Keratinocyte (primary cell): ENCODE measurements at regions not wholly inside any gene's neighbourhood (a gene's known extent, or its start where the extent isn't known, plus 50 kb on each side); places are given as distances from the start of the nearest gene placed in this dataset.

Experiments
- DNase-seq: peaks from one replicate; pipeline ENCODE4 v3.0.0-alpha.2; 2011; ENCODE audit warnings: low read depth, missing footprints, low spot score
- FAIRE-seq: peaks from 2 replicates; lab custom pipeline; 2011; peaks lifted over from hg19 to GRCh38; lab: Jason Lieb, UNC
- H2AFZ ChIP-seq: 2 replicates; pipeline ENCODE4 v1.6.0; 2012; ENCODE audit warnings: low read length, control low read depth, inconsistent platforms; ENCODE audit not compliant: control insufficient read depth
- H3K27ac ChIP-seq: 2 replicates; pipeline ENCODE4 v1.5.1; 2011; ENCODE audit warnings: low read length; ENCODE audit not compliant: control insufficient read depth, insufficient read depth
- H3K27me3 ChIP-seq: 3 replicates; pipeline ENCODE4 v1.6.0; 2011; ENCODE audit warnings: low read length; ENCODE audit not compliant: control insufficient read depth, insufficient read depth; ENCODE audit errors: extremely low read depth
- H3K36me3 ChIP-seq, 2 experiments: 2 replicates in 1 of 2; 3 replicates in 1 of 2; pipeline ENCODE4 v1.5.1; 2011; ENCODE audit warnings: low read length in 2 of 2, mild to moderate bottlenecking in 1 of 2; ENCODE audit not compliant: control insufficient read depth in 2 of 2, insufficient read depth in 2 of 2; ENCODE audit errors: extremely low read depth in 1 of 2
- H3K4me1 ChIP-seq: 3 replicates; pipeline ENCODE4 v1.5.1; 2011; ENCODE audit warnings: low read length; ENCODE audit not compliant: control insufficient read depth, insufficient read depth; ENCODE audit errors: extremely low read depth
- H3K4me2 ChIP-seq: 3 replicates; pipeline ENCODE4 v1.6.0; 2011; ENCODE audit warnings: low read depth, low read length; ENCODE audit not compliant: control insufficient read depth, insufficient read depth; ENCODE audit errors: extremely low read depth
- H3K4me3 ChIP-seq, 3 experiments: fragments of 200-600 bp in 1 of 3; sonication (generic) in 1 of 3; 2 replicates in 2 of 3; 3 replicates in 1 of 3; pipeline ENCODE4 v1.5.1; 2011 to 2016; ENCODE audit warnings: low read length in 3 of 3, mild to moderate bottlenecking in 3 of 3, control low read depth in 2 of 3, inconsistent platforms in 1 of 3, low read depth in 1 of 3, mixed read lengths in 1 of 3, mixed run types in 1 of 3, moderate library complexity in 1 of 3; ENCODE audit not compliant: control insufficient read depth in 2 of 3, insufficient read depth in 2 of 3; ENCODE audit errors: extremely low read depth in 1 of 3
- H3K79me2 ChIP-seq: 2 replicates; pipeline ENCODE4 v1.6.0; 2012; ENCODE audit warnings: low read length; ENCODE audit not compliant: control insufficient read depth, insufficient read depth
- H3K9ac ChIP-seq: 3 replicates; pipeline ENCODE4 v1.6.0; 2011; ENCODE audit warnings: low read length; ENCODE audit not compliant: control insufficient read depth, insufficient read depth; ENCODE audit errors: extremely low read depth
- H3K9me1 ChIP-seq: 3 replicates; pipeline ENCODE4 v1.6.0; 2011; ENCODE audit warnings: low read length; ENCODE audit not compliant: control insufficient read depth, insufficient read depth; ENCODE audit errors: extremely low read depth
- H3K9me3 ChIP-seq: 2 replicates; pipeline ENCODE4 v1.5.1; 2012; ENCODE audit warnings: low read depth, low read length; ENCODE audit not compliant: control insufficient read depth
- H4K20me1 ChIP-seq: 3 replicates; pipeline ENCODE4 v1.6.0; 2011; ENCODE audit warnings: low read length; ENCODE audit not compliant: control insufficient read depth, insufficient read depth; ENCODE audit errors: extremely low read depth
- CTCF ChIP-seq, 3 experiments: IDR thresholded peaks in 1 of 3; conservative IDR thresholded peaks in 1 of 3; optimal IDR thresholded peaks in 1 of 3; 2 replicates in 2 of 3; 3 replicates in 1 of 3; pipeline versions ENCODE3 to v1.5.1; 2011; ENCODE audit warnings: low read length in 3 of 3, mild to moderate bottlenecking in 3 of 3, moderate library complexity in 2 of 3, control low read depth in 1 of 3, inconsistent platforms in 1 of 3; ENCODE audit not compliant: insufficient read depth in 2 of 3; ENCODE audit errors: extremely low read depth in 1 of 3
- EZH2 ChIP-seq: IDR thresholded peaks from one replicate; pipeline ENCODE4 v1.6.1; 2012; ENCODE audit warnings: inconsistent platforms, mild to moderate bottlenecking, low read length, moderate library complexity
- dilution Hi-C: fragments of 300-500 bp; cut with MboI; formaldehyde crosslinking; loops from one replicate; pipeline ENCODE4 v1.7.0; 2020; ENCODE audit warnings: low sequenced_read_pairs; ENCODE audit not compliant: extremely low pct_ligation_motif_present

GRCh38 chr11:39374963-39375698 lies 2084.3 kb downstream of the LRRC4C start:
- Histone ChIP-seq H3K4me2 (no peak overlapping the region), H2AFZ (no peak overlapping the region), H3K4me1 (no peaks in the 10 kb centered on the region), H3K4me3 (no peak overlapping the region), H4K20me1 (no peaks in the 10 kb centered on the region), H3K9me3 (no peaks in the 10 kb centered on the region), H3K9ac (no peak overlapping the region), H3K79me2 (no peaks in the 10 kb centered on the region), H3K27ac (no peak overlapping the region), H3K36me3 (no peaks in the 10 kb centered on the region), H3K9me1 (no peaks in the 10 kb centered on the region), H3K27me3 (no peaks in the 10 kb centered on the region)
- no peak for TF ChIP-seq EZH2
- peak in 2 of 3 experiments; percentile 31 to 33 for TF ChIP-seq CTCF (optimal IDR thresholded peaks at IDR 0.05 in 1 of 3, IDR thresholded peaks at IDR 0.05 in 1 of 3, conservative IDR thresholded peaks at IDR 0.05 in 1 of 3; ENCODE audit: extremely low read depth in 1 of 3, insufficient read depth in 2 of 3, low read length in 3 of 3)
- dilution Hi-C loops: no loop called here
- FAIRE-seq (no peak), DNase-seq (no peak)

GRCh38 chr11:39367534-39367933 lies 2091.9 kb downstream of the LRRC4C start:
- dilution Hi-C loops: no loop called here
- Histone ChIP-seq H2AFZ (no peak overlapping the region), H3K9me3 (peaks cover 2% of the 10 kb centered on the region), H3K36me3 (no peaks in the 10 kb centered on the region), H3K4me3 (no peak overlapping the region), H3K9me1 (no peaks in the 10 kb centered on the region), H3K79me2 (no peaks in the 10 kb centered on the region), H3K27me3 (no peaks in the 10 kb centered on the region), H3K4me1 (no peaks in the 10 kb centered on the region), H3K4me2 (no peak overlapping the region), H4K20me1 (no peaks in the 10 kb centered on the region), H3K27ac (no peak overlapping the region), H3K9ac (no peak overlapping the region)
- FAIRE-seq: no peak
- DNase-seq: no peak
- TF ChIP-seq CTCF (optimal IDR thresholded peaks at IDR 0.05 in 1 of 3, IDR thresholded peaks at IDR 0.05 in 1 of 3, conservative IDR thresholded peaks at IDR 0.05 in 1 of 3; ENCODE audit: extremely low read depth in 1 of 3, insufficient read depth in 2 of 3, low read length in 3 of 3): no peak
- TF ChIP-seq EZH2: no peak
